Cardiac muscle cell (in vitro differentiated cells and primary cell): ENCODE measurements at regions not wholly inside any gene's neighbourhood (a gene's known extent, or its start where the extent isn't known, plus 50 kb on each side); places are given as distances from the start of the nearest gene placed in this dataset.

ENCODE experiments used
- DNase-seq, 2 donors: peaks; one replicate each; pipeline versions ENCODE4 v3.0.0 to v3.0.0-alpha.2; 2010 to 2017; ENCODE audit warnings: low read depth in 1 of 2, low spot score in 1 of 2
- H3K27ac ChIP-seq: fragments of 200-600 bp; sonication (generic); 2 replicates; pipeline ENCODE4 v1.5.1; 2016
- H3K27me3 ChIP-seq: fragments of 200-600 bp; sonication (generic); 2 replicates; pipeline ENCODE4 v1.6.0; 2016; ENCODE audit warnings: control low read depth
- H3K36me3 ChIP-seq: fragments of 200-600 bp; sonication (generic); 2 replicates; pipeline ENCODE4 v1.5.1; 2016; ENCODE audit warnings: control low read depth
- H3K4me1 ChIP-seq: fragments of 200-600 bp; sonication (generic); 2 replicates; pipeline ENCODE4 v1.8.1; 2017; ENCODE audit warnings: low read depth, mild to moderate bottlenecking, mixed run types
- H3K4me3 ChIP-seq: fragments of 200-600 bp; sonication (generic); 2 replicates; pipeline ENCODE4 v1.5.1; 2016; ENCODE audit warnings: mild to moderate bottlenecking
- H3K9me3 ChIP-seq: fragments of 200-600 bp; sonication (generic); 2 replicates; pipeline ENCODE4 v1.5.1; 2017; ENCODE audit warnings: low read depth, mild to moderate bottlenecking, control low read depth
- CTCF ChIP-seq: IDR thresholded peaks from 2 replicates; pipeline ENCODE4 v1.5.1; 2012; ENCODE audit warnings: low read depth, mild to moderate bottlenecking, low read length

- no peaks in the 10 kb centered on the region for H3K4me1 ChIP-seq
- H3K9me3 ChIP-seq: no peaks in the 10 kb centered on the region
- no peak overlapping the region for H3K4me3 ChIP-seq
- no peak for DNase-seq
- H3K27me3 ChIP-seq: no peaks in the 10 kb centered on the region
- no peak overlapping the region for H3K27ac ChIP-seq
- no peak for TF ChIP-seq CTCF
- H3K36me3 ChIP-seq: no peaks in the 10 kb centered on the region
Observed at GRCh38 chr1:194830387-194830786, 1644.0 kb upstream of the B3GALT2 start.

- H3K36me3 ChIP-seq: no peaks in the 10 kb centered on the region
- H3K4me1 ChIP-seq: no peaks in the 10 kb centered on the region
- no peak overlapping the region for H3K4me3 ChIP-seq
- no peak for DNase-seq
- TF ChIP-seq CTCF: no peak
- no peaks in the 10 kb centered on the region for H3K9me3 ChIP-seq
- H3K27me3 ChIP-seq: no peaks in the 10 kb centered on the region
- no peak overlapping the region for H3K27ac ChIP-seq
Observed at GRCh38 chr1:194829492-194829891, 1643.1 kb upstream of the B3GALT2 start.

- Histone ChIP-seq H3K4me1 (no peaks in the 10 kb centered on the region), H3K27ac (no peak overlapping the region), H3K36me3 (no peaks in the 10 kb centered on the region), H3K4me3 (no peak overlapping the region), H3K9me3 (no peaks in the 10 kb centered on the region), H3K27me3 (no peaks in the 10 kb centered on the region)
- TF ChIP-seq CTCF: no peak
- no peak for DNase-seq
Observed at GRCh38 chr1:194825382-194825781, 1639.0 kb upstream of the B3GALT2 start.

GRCh38 chr1:194821091-194821490 lies 1634.7 kb upstream of the B3GALT2 start:
- Histone ChIP-seq H3K27me3 (no peaks in the 10 kb centered on the region), H3K4me3 (no peak overlapping the region), H3K4me1 (no peaks in the 10 kb centered on the region), H3K36me3 (no peaks in the 10 kb centered on the region), H3K27ac (no peak overlapping the region), H3K9me3 (no peaks in the 10 kb centered on the region)
- DNase-seq: no peak
- TF ChIP-seq CTCF: no peak

GRCh38 chr1:194818674-194819073 lies 1632.3 kb upstream of the B3GALT2 start:
- H3K36me3 ChIP-seq: no peaks in the 10 kb centered on the region
- no peak overlapping the region for H3K4me3 ChIP-seq
- H3K9me3 ChIP-seq: no peaks in the 10 kb centered on the region
- H3K27me3 ChIP-seq: no peaks in the 10 kb centered on the region
- H3K27ac ChIP-seq: no peak overlapping the region
- H3K4me1 ChIP-seq: no peaks in the 10 kb centered on the region
- DNase-seq: no peak
- no peak for TF ChIP-seq CTCF

GRCh38 chr1:194816859-194817258 lies 1630.4 kb upstream of the B3GALT2 start:
- Histone ChIP-seq H3K36me3 (no peaks in the 10 kb centered on the region), H3K9me3 (no peaks in the 10 kb centered on the region), H3K4me3 (no peak overlapping the region), H3K4me1 (no peaks in the 10 kb centered on the region), H3K27ac (no peak overlapping the region), H3K27me3 (no peaks in the 10 kb centered on the region)
- DNase-seq: no peak
- TF ChIP-seq CTCF: no peak
